ENCODE measurements at regions not wholly inside any gene's neighbourhood (a gene's known extent, or its start where the extent isn't known, plus 50 kb on each side); places are given as distances from the start of the nearest gene placed in this dataset.

DNA sequence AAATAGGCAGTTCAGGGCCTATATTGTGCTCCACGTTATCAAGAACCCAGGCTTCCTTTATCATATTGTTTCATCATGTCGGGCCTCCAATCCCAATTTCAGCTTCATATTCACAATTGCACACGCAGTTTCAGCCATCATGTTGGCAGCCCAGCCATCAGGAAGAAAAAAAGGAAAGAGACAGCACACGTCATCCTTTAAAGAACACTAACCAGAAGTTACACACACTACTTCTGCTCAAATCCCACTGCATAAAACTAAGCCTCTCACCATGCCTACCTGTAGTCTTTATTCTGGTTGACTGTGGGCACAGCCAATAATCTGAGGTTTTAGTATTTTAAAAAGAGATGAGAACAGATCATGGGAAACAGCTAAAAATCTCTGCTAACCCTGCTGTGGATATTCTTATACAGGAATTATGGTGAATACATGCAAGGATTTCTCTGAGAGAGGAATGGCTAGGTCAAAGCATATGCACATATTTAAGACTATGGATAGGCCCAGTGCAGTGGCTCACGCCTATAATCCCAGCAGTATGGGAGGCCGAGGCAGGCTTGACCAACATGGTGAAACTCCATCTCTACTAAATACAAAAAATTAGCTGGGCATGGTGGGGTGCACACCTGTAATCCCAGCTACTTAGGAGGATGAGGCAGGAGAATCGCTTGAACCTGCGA is 534.4 kb downstream of the ETV1 start:
- H3K4me2 ChIP-seq (ENCODE audit: insufficient read depth, low read length) = no peak overlapping the region
- TF ChIP-seq, protein P1, sequence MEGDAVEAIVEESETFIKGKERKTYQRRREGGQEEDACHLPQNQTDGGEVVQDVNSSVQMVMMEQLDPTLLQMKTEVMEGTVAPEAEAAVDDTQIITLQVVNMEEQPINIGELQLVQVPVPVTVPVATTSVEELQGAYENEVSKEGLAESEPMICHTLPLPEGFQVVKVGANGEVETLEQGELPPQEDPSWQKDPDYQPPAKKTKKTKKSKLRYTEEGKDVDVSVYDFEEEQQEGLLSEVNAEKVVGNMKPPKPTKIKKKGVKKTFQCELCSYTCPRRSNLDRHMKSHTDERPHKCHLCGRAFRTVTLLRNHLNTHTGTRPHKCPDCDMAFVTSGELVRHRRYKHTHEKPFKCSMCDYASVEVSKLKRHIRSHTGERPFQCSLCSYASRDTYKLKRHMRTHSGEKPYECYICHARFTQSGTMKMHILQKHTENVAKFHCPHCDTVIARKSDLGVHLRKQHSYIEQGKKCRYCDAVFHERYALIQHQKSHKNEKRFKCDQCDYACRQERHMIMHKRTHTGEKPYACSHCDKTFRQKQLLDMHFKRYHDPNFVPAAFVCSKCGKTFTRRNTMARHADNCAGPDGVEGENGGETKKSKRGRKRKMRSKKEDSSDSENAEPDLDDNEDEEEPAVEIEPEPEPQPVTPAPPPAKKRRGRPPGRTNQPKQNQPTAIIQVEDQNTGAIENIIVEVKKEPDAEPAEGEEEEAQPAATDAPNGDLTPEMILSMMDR (IDR thresholded peaks at IDR 0.05; ENCODE audit: borderline replicate concordance, extremely low read depth, low read length, poor library complexity, severe bottlenecking) = no peak
- H3K9me3 ChIP-seq (ENCODE audit: insufficient read depth, low read length, severe bottlenecking) = peaks cover 2% of the 10 kb centered on the region
- no peaks in the 10 kb centered on the region for H3K36me3 ChIP-seq (ENCODE audit: insufficient read depth, low read length)
- H4K20me1 ChIP-seq (ENCODE audit: insufficient read depth, low read length) = no peaks in the 10 kb centered on the region
- H3K9ac ChIP-seq (ENCODE audit: low read depth, low read length) = no peak overlapping the region
- no peaks in the 10 kb centered on the region for H3K79me2 ChIP-seq (ENCODE audit: insufficient read depth, low read length)
- DNase-seq (no peak), ATAC-seq (ENCODE audit: insufficient read depth, low read depth) (no peak)
- H3K27me3 ChIP-seq (ENCODE audit: insufficient read depth, low read length, poor library complexity) = no peaks in the 10 kb centered on the region
- no peak overlapping the region for H2AFZ ChIP-seq (ENCODE audit: low read depth, low read length)
- no peaks in the 10 kb centered on the region for H3K4me1 ChIP-seq (ENCODE audit: insufficient read depth, low read length)
- no peak overlapping the region for H3K27ac ChIP-seq (ENCODE audit: low read length)
- no peak overlapping the region for H3K4me3 ChIP-seq (ENCODE audit: low read depth in 1 of 2, low read length in 2 of 2)

DNA sequence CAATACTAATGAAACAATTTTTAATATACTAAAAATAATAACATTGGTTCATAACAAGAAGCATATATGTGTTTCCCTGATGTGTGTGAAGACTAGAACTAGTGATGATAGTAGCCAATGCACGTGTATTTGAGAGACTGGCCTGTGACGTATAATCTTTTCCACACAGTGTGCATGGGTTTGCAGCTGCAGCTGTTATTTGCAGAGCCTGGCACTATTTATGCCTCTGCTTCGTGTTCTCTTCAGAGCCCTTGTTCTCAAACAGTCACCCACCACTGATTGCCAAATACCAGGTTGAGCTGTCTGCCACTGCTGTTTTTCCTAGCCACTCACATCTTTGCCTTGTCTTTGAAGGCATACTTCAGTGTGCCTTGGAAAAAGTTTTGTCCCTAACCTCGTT is 531.7 kb downstream of the ETV1 start:
- ATAC-seq (ENCODE audit: insufficient read depth, low read depth) = no peak
- no peaks in the 10 kb centered on the region for H3K9me3 ChIP-seq (ENCODE audit: insufficient read depth, low read length, severe bottlenecking)
- DNase-seq = no peak
- H3K27ac ChIP-seq (ENCODE audit: low read length) = no peak overlapping the region
- TF ChIP-seq, protein P1 (IDR thresholded peaks at IDR 0.05; ENCODE audit: borderline replicate concordance, extremely low read depth, low read length, poor library complexity, severe bottlenecking) = no peak
- TF ChIP-seq EZH2 (IDR thresholded peaks at IDR 0.05; ENCODE audit: borderline replicate concordance, low read depth, low read length, severe bottlenecking) = no peak
- no peaks in the 10 kb centered on the region for H3K36me3 ChIP-seq (ENCODE audit: insufficient read depth, low read length)
- H3K79me2 ChIP-seq (ENCODE audit: insufficient read depth, low read length) = no peaks in the 10 kb centered on the region
- H3K27me3 ChIP-seq (ENCODE audit: insufficient read depth, low read length, poor library complexity) = no peaks in the 10 kb centered on the region
- no peak overlapping the region for H2AFZ ChIP-seq (ENCODE audit: low read depth, low read length)
- H3K4me3 ChIP-seq (ENCODE audit: low read depth in 1 of 2, low read length in 2 of 2) = no peak overlapping the region
- no peak overlapping the region for H3K9ac ChIP-seq (ENCODE audit: low read depth, low read length)
- no peaks in the 10 kb centered on the region for H3K4me1 ChIP-seq (ENCODE audit: insufficient read depth, low read length)
- H3K4me2 ChIP-seq (ENCODE audit: insufficient read depth, low read length) = no peak overlapping the region
- no peaks in the 10 kb centered on the region for H4K20me1 ChIP-seq (ENCODE audit: insufficient read depth, low read length)

DNA sequence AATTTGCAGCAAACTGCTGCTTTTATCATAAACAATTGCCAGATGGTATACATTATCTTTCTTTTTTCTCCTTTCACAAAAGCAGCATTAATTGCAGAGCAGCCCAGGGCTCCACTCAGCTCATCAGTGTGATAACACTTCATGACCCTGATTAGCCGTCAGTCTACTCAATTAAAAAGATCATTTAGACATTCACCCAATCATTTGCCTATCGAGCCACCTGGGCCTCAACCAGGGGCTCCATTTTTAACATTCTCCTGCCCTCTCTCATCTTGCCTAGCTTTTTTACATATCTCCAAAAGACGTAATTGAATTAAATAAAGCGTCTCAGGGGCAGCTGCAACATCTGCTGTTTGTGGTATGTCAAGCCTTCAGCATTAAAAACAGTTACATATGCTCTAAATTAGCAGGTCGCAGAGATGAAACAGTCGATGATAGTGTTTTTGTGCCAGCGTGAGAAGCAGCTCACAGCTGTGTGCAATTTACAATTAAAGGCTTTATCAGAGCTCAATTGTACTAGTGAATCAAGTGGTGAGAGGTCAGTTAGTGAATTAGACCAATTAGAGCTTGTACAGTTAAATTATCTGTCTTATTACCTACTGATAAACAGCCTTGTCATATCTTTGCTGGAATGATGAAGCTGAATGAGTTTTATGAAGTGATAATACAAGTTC is 522.5 kb downstream of the ETV1 start:
- no peak overlapping the region for H3K4me3 ChIP-seq (ENCODE audit: low read depth in 1 of 2, low read length in 2 of 2)
- no peaks in the 10 kb centered on the region for H4K20me1 ChIP-seq (ENCODE audit: insufficient read depth, low read length)
- H3K4me2 ChIP-seq (ENCODE audit: insufficient read depth, low read length) = no peak overlapping the region
- no peak overlapping the region for H3K9ac ChIP-seq (ENCODE audit: low read depth, low read length)
- no peaks in the 10 kb centered on the region for H3K79me2 ChIP-seq (ENCODE audit: insufficient read depth, low read length)
- no peak overlapping the region for H3K27ac ChIP-seq (ENCODE audit: low read length)
- DNase-seq (no peak), ATAC-seq (ENCODE audit: insufficient read depth, low read depth) (no peak)
- H2AFZ ChIP-seq (ENCODE audit: low read depth, low read length) = no peak overlapping the region
- no peaks in the 10 kb centered on the region for H3K4me1 ChIP-seq (ENCODE audit: insufficient read depth, low read length)
- no peaks in the 10 kb centered on the region for H3K9me3 ChIP-seq (ENCODE audit: insufficient read depth, low read length, severe bottlenecking)
- TF ChIP-seq, protein P1 (IDR thresholded peaks at IDR 0.05; ENCODE audit: borderline replicate concordance, extremely low read depth, low read length, poor library complexity, severe bottlenecking) = no peak
- TF ChIP-seq EZH2 (IDR thresholded peaks at IDR 0.05; ENCODE audit: borderline replicate concordance, low read depth, low read length, severe bottlenecking) = no peak
- H3K27me3 ChIP-seq (ENCODE audit: insufficient read depth, low read length, poor library complexity) = no peaks in the 10 kb centered on the region
- no peaks in the 10 kb centered on the region for H3K36me3 ChIP-seq (ENCODE audit: insufficient read depth, low read length)

Measured in DND-41 (cell line).